ENCODE measurements at regions not wholly inside any gene's neighbourhood (a gene's known extent, or its start where the extent isn't known, plus 50 kb on each side); places are given as distances from the start of the nearest gene placed in this dataset.
"Not testable (repeated sequence)": the region's sequence is repeated elsewhere in the genome, so short reads cannot be mapped to it uniquely, and the experiment has no call there.

- RAD21 ChIA-PET (ENCODE audit: low non-redundant PET in 1 of 2, low total read pairs in 2 of 2, uncharacterized antibody in 2 of 2, unreplicated experiment in 2 of 2); H3K27me3 ChIP-seq (ENCODE audit: insufficient read depth, low read length); CTCF ChIA-PET; H3K36me3 ChIP-seq (ENCODE audit: control insufficient read depth in 1 of 2, insufficient read depth in 2 of 2, low read length in 2 of 2); H3K4me1 ChIP-seq (ENCODE audit: control insufficient read depth in 1 of 2, insufficient read depth in 2 of 2, low read length in 2 of 2); H3K79me2 ChIP-seq (ENCODE audit: insufficient read depth, low read length); H3K4me2 ChIP-seq (ENCODE audit: low read length); H3K27ac ChIP-seq (ENCODE audit: low read depth, low read length); POLR2A ChIA-PET; H3K9me2 ChIP-seq (ENCODE audit: insufficient read depth); H3K9me3 ChIP-seq (ENCODE audit: control insufficient read depth in 1 of 2, insufficient read depth in 1 of 2, low read depth in 1 of 2, low read length in 2 of 2); intact Hi-C loops (cut with micrococcal nuclease); ATAC-seq; DNase-seq (ENCODE audit: low read depth, low spot score); H3K4me3 ChIP-seq (replicated peaks in 1 of 2; ENCODE audit: low read depth in 1 of 2, low read length in 2 of 2); BruUV-seq (replicated peaks); H2AFZ ChIP-seq (ENCODE audit: low read depth, low read length, poor library complexity, severe bottlenecking); H4K20me1 ChIP-seq (ENCODE audit: insufficient read depth); H3K9ac ChIP-seq (ENCODE audit: low read length): not testable (repeated sequence)
Observed at GRCh38 chr7:145418481-145418880, 582.6 kb upstream of the TPK1 start.

- BruUV-seq (replicated peaks) = no TSS peak
- Histone ChIP-seq H3K4me2 (ENCODE audit: low read length) (no peak overlapping the region), H3K9me2 (ENCODE audit: insufficient read depth) (no peaks in the 10 kb centered on the region), H3K27me3 (ENCODE audit: insufficient read depth, low read length) (no peaks in the 10 kb centered on the region), H3K4me3 (replicated peaks in 1 of 2; ENCODE audit: low read depth in 1 of 2, low read length in 2 of 2) (no peak overlapping the region), H3K79me2 (ENCODE audit: insufficient read depth, low read length) (no peaks in the 10 kb centered on the region), H3K36me3 (ENCODE audit: control insufficient read depth in 1 of 2, insufficient read depth in 2 of 2, low read length in 2 of 2) (no peaks in the 10 kb centered on the region), H3K27ac (ENCODE audit: low read depth, low read length) (no peak overlapping the region), H4K20me1 (ENCODE audit: insufficient read depth) (no peaks in the 10 kb centered on the region), H2AFZ (ENCODE audit: low read depth, low read length, poor library complexity, severe bottlenecking) (no peak overlapping the region), H3K4me1 (ENCODE audit: control insufficient read depth in 1 of 2, insufficient read depth in 2 of 2, low read length in 2 of 2) (no peaks in the 10 kb centered on the region), H3K9ac (ENCODE audit: low read length) (no peak overlapping the region), H3K9me3 (ENCODE audit: control insufficient read depth in 1 of 2, insufficient read depth in 1 of 2, low read depth in 1 of 2, low read length in 2 of 2) (peaks cover 0 to 5% of the 10 kb centered on the region in 2 experiments; a peak in 2 of 4 replicates)
- TF ChIP-seq EZH2 (IDR thresholded peaks at IDR 0.05) (no peak), SP1 (IDR thresholded peaks at IDR 0.05; ENCODE audit: low read depth) (no peak), JUND (IDR thresholded peaks at IDR 0.05) (no peak), TCF7L2 (IDR thresholded peaks at IDR 0.05; ENCODE audit: borderline replicate concordance, extremely low read depth, insufficient read depth, insufficient read length) (no peak), POLR2A (IDR thresholded peaks at IDR 0.05; ENCODE audit: borderline replicate concordance, extremely low read depth, insufficient read depth, insufficient read length) (no peak), EGR1 (IDR thresholded peaks at IDR 0.05; ENCODE audit: low read depth) (no peak), ATF3 (IDR thresholded peaks at IDR 0.05) (no peak), CBX3 (IDR thresholded peaks at IDR 0.05; ENCODE audit: low read depth) (no peak), FOSL1 (IDR thresholded peaks at IDR 0.05; ENCODE audit: low read depth) (no peak), ZNF274 (IDR thresholded peaks at IDR 0.05; ENCODE audit: low read depth, low read length) (no peak), ZBTB33 (IDR thresholded peaks at IDR 0.05; ENCODE audit: extremely low read depth, insufficient replicate concordance, low read length) (no peak), SIN3A (IDR thresholded peaks at IDR 0.05; ENCODE audit: low read depth) (no peak), YY1 (IDR thresholded peaks at IDR 0.05; ENCODE audit: extremely low read depth, insufficient replicate concordance, low read depth, low read length) (no peak), CEBPB (IDR thresholded peaks at IDR 0.05; ENCODE audit: low read depth) (no peak)
- ChIA-PET POLR2A (no interaction called here), CTCF (no interaction called here), RAD21 (ENCODE audit: low non-redundant PET in 1 of 2, low total read pairs in 2 of 2, uncharacterized antibody in 2 of 2, unreplicated experiment in 2 of 2) (no interaction called here)
- intact Hi-C loops (cut with micrococcal nuclease) = no loop called here
- ATAC-seq (no peak), DNase-seq (ENCODE audit: low read depth, low spot score) (no peak)
Observed at GRCh38 chr7:145411066-145411465, 575.2 kb upstream of the TPK1 start.

All from HCT116 (cell line).